ENCODE measurements at regions not wholly inside any gene's neighbourhood (a gene's known extent, or its start where the extent isn't known, plus 50 kb on each side); places are given as distances from the start of the nearest gene placed in this dataset.

DNA sequence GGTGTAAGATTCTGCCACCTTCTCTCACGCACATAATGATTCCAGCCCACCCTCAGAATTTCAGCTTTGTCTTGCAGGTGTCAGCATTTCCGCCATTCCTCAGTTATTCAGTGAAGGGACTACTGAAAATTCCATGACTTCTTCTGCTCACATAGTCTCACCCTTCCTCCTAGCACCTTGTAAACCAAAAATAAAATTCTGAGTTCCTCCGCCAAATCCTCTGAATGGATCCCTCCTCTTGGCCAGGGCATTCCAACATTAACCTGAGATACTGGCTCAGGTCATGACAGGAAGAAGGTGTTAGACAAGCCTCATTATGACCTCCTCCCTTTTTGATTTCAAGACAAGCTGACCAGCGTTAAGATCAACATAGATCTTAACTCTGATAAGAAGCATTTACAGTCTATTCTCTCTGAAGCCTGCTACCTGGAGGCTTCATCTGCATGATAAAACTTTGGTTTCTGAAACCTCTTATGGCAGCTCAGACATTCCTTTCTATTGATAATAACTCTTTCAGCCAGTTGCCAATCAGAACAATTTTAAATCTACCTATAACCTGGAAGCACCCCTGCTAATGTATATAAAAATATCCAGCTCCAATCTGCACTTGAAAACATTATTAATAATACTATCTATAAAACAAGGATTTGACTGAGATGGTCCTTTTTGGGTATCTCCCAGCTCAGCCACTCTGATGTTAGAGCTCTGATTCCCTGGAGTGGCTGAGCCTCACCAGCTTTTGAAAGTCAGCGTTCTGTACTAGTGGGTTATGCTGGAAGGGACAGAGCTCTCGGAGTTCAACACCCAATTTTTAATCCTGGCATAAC, 136.4 kb upstream of the APCDD1 start:
- TF ChIP-seq, protein P1, sequence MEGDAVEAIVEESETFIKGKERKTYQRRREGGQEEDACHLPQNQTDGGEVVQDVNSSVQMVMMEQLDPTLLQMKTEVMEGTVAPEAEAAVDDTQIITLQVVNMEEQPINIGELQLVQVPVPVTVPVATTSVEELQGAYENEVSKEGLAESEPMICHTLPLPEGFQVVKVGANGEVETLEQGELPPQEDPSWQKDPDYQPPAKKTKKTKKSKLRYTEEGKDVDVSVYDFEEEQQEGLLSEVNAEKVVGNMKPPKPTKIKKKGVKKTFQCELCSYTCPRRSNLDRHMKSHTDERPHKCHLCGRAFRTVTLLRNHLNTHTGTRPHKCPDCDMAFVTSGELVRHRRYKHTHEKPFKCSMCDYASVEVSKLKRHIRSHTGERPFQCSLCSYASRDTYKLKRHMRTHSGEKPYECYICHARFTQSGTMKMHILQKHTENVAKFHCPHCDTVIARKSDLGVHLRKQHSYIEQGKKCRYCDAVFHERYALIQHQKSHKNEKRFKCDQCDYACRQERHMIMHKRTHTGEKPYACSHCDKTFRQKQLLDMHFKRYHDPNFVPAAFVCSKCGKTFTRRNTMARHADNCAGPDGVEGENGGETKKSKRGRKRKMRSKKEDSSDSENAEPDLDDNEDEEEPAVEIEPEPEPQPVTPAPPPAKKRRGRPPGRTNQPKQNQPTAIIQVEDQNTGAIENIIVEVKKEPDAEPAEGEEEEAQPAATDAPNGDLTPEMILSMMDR (IDR thresholded peaks at IDR 0.05; ENCODE audit: borderline replicate concordance, insufficient read depth, low read depth, low read length) = no peak
- no peak overlapping the region for H3K4me3 ChIP-seq (ENCODE audit: low read depth, low read length)

DNA sequence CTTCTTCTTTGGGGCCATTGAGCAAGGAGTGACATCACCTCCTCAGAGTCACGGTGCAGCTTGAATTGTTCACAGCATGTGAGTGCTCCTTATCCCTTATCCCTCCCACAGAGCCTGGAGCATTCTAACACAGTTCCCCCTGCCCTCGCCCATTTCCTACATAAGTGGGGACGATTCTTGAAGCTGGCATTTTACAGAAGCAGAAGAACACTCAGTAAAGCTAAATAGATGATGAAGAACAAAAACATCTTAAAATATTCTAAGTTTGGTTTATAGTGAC, 135.8 kb upstream of the APCDD1 start:
- H3K4me3 ChIP-seq (ENCODE audit: low read depth, low read length) = no peak overlapping the region
- TF ChIP-seq, protein P1 (IDR thresholded peaks at IDR 0.05; ENCODE audit: borderline replicate concordance, insufficient read depth, low read depth, low read length) = no peak

- no peak overlapping the region for H3K4me3 ChIP-seq (ENCODE audit: low read depth, low read length)
- TF ChIP-seq, protein P1 (IDR thresholded peaks at IDR 0.05; ENCODE audit: borderline replicate concordance, insufficient read depth, low read depth, low read length) = no peak
These were observed 135.4 kb upstream of the APCDD1 start for GRCh38 chr18:10319026-10319425.

DNA sequence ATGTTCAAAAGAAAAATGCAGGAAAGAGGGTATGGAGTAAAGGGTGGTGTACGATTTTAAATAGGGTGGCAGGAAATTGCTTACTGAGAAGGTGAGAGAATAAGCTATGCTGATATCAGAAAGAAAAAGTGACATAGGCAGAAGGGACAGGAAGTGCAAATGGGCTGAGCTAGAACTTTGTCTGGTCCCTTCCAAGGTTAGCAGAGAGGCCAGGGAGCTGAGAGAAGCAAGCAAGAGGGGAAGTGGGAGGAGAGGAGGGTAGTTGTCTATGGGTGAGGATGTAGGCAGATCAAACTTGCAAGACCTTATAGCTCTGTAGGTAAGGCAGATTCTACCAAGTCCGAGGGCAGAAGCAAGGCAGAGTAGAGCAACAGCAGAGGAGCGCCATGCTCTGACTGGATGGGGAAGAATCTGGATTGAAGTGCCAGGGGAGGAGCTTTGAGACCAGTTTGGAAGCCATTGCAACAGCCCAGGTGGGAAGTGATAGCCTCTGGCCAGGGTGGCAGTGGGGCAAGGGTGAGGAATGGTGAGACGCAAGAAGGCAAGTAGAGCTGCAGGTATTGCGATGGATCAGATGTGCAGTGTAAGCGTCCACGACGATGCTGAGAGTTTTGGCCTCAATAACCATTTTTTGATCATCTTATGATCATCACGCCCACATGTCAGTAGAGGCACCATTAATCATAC, 134.4 kb upstream of the APCDD1 start:
- TF ChIP-seq, protein P1 (IDR thresholded peaks at IDR 0.05; ENCODE audit: borderline replicate concordance, insufficient read depth, low read depth, low read length) = no peak
- no peak overlapping the region for H3K4me3 ChIP-seq (ENCODE audit: low read depth, low read length)

DNA sequence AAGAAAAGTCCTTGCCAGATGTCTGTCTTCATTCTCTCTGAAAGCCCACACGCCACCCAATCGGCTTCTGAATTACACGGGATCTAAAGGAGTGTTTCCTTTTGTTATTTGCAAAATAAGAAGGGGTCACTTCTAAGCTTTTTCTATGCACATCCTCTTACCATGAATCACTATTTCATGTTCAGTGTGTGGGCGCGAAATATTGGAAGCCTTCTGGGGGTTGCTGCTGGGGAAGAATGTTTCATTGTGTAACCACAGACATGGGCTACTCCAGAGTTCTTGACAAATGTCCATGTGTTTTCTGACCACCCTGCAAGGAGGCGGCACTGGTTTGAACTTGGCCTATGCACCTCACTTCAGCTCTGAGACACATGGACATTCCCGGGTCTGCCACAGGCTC, 133.6 kb upstream of the APCDD1 start:
- H3K4me3 ChIP-seq (ENCODE audit: low read depth, low read length) = no peak overlapping the region
- TF ChIP-seq, protein P1 (IDR thresholded peaks at IDR 0.05; ENCODE audit: borderline replicate concordance, insufficient read depth, low read depth, low read length) = no peak

GRCh38 chr18:10321576-10321975, 132.9 kb upstream of the APCDD1 start:
- TF ChIP-seq, protein P1 (IDR thresholded peaks at IDR 0.05; ENCODE audit: borderline replicate concordance, insufficient read depth, low read depth, low read length) = no peak

GRCh38 chr18:10322004-10322403, 132.4 kb upstream of the APCDD1 start:
- H3K4me3 ChIP-seq (ENCODE audit: low read depth, low read length) = no peak overlapping the region
- TF ChIP-seq, protein P1 (IDR thresholded peaks at IDR 0.05; ENCODE audit: borderline replicate concordance, insufficient read depth, low read depth, low read length) = no peak

More at GRCh38 chr18:10321576-10321975, 132.9 kb upstream of the APCDD1 start:
- H3K4me3 ChIP-seq (ENCODE audit: low read depth, low read length) = no peak overlapping the region
